ENCODE measurements at regions not wholly inside any gene's neighbourhood (a gene's known extent, or its start where the extent isn't known, plus 50 kb on each side); places are given as distances from the start of the nearest gene placed in this dataset.

DNA sequence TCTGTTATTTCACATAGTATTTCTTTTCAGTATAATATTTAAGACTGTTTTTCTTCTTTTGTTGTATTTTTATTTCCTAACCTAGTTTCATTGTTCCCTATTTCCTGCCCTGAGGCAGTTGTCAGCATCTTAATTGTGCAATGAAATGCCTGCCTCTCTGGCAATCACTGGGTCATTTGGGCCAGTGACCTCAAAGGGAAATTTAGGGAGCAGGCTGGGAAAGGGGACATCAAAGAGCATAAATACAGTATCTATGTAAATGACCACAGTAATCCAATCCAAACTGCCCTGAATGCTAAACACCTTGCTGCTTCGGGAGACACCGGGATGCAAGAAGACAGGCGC, 147.8 kb downstream of the TLR5 start:
- TF ChIP-seq POLR2A (IDR thresholded peaks at IDR 0.05): no peak
- TF ChIP-seq, protein P1, sequence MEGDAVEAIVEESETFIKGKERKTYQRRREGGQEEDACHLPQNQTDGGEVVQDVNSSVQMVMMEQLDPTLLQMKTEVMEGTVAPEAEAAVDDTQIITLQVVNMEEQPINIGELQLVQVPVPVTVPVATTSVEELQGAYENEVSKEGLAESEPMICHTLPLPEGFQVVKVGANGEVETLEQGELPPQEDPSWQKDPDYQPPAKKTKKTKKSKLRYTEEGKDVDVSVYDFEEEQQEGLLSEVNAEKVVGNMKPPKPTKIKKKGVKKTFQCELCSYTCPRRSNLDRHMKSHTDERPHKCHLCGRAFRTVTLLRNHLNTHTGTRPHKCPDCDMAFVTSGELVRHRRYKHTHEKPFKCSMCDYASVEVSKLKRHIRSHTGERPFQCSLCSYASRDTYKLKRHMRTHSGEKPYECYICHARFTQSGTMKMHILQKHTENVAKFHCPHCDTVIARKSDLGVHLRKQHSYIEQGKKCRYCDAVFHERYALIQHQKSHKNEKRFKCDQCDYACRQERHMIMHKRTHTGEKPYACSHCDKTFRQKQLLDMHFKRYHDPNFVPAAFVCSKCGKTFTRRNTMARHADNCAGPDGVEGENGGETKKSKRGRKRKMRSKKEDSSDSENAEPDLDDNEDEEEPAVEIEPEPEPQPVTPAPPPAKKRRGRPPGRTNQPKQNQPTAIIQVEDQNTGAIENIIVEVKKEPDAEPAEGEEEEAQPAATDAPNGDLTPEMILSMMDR (IDR thresholded peaks at IDR 0.05): no peak

Data from thyroid gland (tissue), 4 donors.